ENCODE measurements at regions not wholly inside any gene's neighbourhood (a gene's known extent, or its start where the extent isn't known, plus 50 kb on each side); places are given as distances from the start of the nearest gene placed in this dataset.
A peak's percentile ranks its signal among the peaks of the same experiment; 100 is the strongest.
"Not testable (repeated sequence)": the region's sequence is repeated elsewhere in the genome, so short reads cannot be mapped to it uniquely, and the experiment has no call there.

GRCh38 chr1:95167503-95167902 lies 50.3 kb downstream of the TLCD4 start:
- not testable (repeated sequence) for DNase-seq; H4K5ac ChIP-seq (ENCODE audit: low read length); H3K36me3 ChIP-seq (ENCODE audit: control insufficient read depth, insufficient read depth, low read length); H3K27me3 ChIP-seq (ENCODE audit: insufficient read depth, low read length, poor library complexity); H3K4me2 ChIP-seq (ENCODE audit: low read length); H3K4me3 ChIP-seq (ENCODE audit: low read length); H3K9ac ChIP-seq (ENCODE audit: low read length); H3K18ac ChIP-seq (ENCODE audit: low read length); H2BK15ac ChIP-seq (replicated peaks; ENCODE audit: low read depth); H3K79me2 ChIP-seq (ENCODE audit: control insufficient read depth, insufficient read depth, low read length); H2BK120ac ChIP-seq (ENCODE audit: low read depth, low read length); H4K8ac ChIP-seq (ENCODE audit: low read depth, low read length); H3K23ac ChIP-seq (ENCODE audit: low read length); H3K4me1 ChIP-seq (ENCODE audit: control insufficient read depth, low read depth, low read length); H3K79me1 ChIP-seq (ENCODE audit: low read length); H3K4ac ChIP-seq (ENCODE audit: low read depth, low read length); H3K56ac ChIP-seq (ENCODE audit: low read length); H2AK5ac ChIP-seq (ENCODE audit: low read length); H2BK5ac ChIP-seq (ENCODE audit: low read length); H3K27ac ChIP-seq (ENCODE audit: low read depth, low read length)
- WGBS (ENCODE audit: extremely low coverage, insufficient coverage, low lambda C conversion rate), result no CpG with 5 or more reads among the region's 8 CpGs

- no peaks in the 10 kb centered on the region for H3K27me3 ChIP-seq (ENCODE audit: insufficient read depth, low read length, poor library complexity)
- no peak overlapping the region for H3K4me2 ChIP-seq (ENCODE audit: low read length)
- H4K8ac ChIP-seq (ENCODE audit: low read depth, low read length), result no peak overlapping the region
- WGBS (ENCODE audit: extremely low coverage, insufficient coverage, low lambda C conversion rate), result no CpG with 5 or more reads among the region's 2 CpGs
- no peak for DNase-seq
- no peak overlapping the region for H4K5ac ChIP-seq (ENCODE audit: low read length)
- no peak overlapping the region for H3K18ac ChIP-seq (ENCODE audit: low read length)
- H2BK5ac ChIP-seq (ENCODE audit: low read length), result no peak overlapping the region
- no peak overlapping the region for H3K4me3 ChIP-seq (ENCODE audit: low read length)
- H2BK15ac ChIP-seq (replicated peaks; ENCODE audit: low read depth), result no peak overlapping the region
- H3K79me2 ChIP-seq (ENCODE audit: control insufficient read depth, insufficient read depth, low read length), result no peaks in the 10 kb centered on the region
- no peak overlapping the region for H3K23ac ChIP-seq (ENCODE audit: low read length)
- H3K4me1 ChIP-seq (ENCODE audit: control insufficient read depth, low read depth, low read length), result peaks cover 3% of the 10 kb centered on the region
- no peak overlapping the region for H3K27ac ChIP-seq (ENCODE audit: low read depth, low read length)
- no peak overlapping the region for H3K56ac ChIP-seq (ENCODE audit: low read length)
- H3K79me1 ChIP-seq (ENCODE audit: low read length), result no peaks in the 10 kb centered on the region
- H2AK5ac ChIP-seq (ENCODE audit: low read length), result no peak overlapping the region
- no peak overlapping the region for H3K9ac ChIP-seq (ENCODE audit: low read length)
- no peak overlapping the region for H2BK120ac ChIP-seq (ENCODE audit: low read depth, low read length)
- no peaks in the 10 kb centered on the region for H3K36me3 ChIP-seq (ENCODE audit: control insufficient read depth, insufficient read depth, low read length)
- no peak overlapping the region for H3K4ac ChIP-seq (ENCODE audit: low read depth, low read length)
Measured at GRCh38 chr1:95168028-95168427, 50.9 kb downstream of the TLCD4 start.

- Histone ChIP-seq H2BK5ac (ENCODE audit: low read length) (no peak overlapping the region), H3K36me3 (ENCODE audit: control insufficient read depth, insufficient read depth, low read length) (no peaks in the 10 kb centered on the region), H2BK15ac (replicated peaks; ENCODE audit: low read depth) (no peak overlapping the region), H4K5ac (ENCODE audit: low read length) (no peak overlapping the region), H3K23ac (ENCODE audit: low read length) (no peak overlapping the region), H3K4me1 (ENCODE audit: control insufficient read depth, low read depth, low read length) (peaks cover 3% of the 10 kb centered on the region), H2BK120ac (ENCODE audit: low read depth, low read length) (no peak overlapping the region), H3K79me2 (ENCODE audit: control insufficient read depth, insufficient read depth, low read length) (no peaks in the 10 kb centered on the region), H3K79me1 (ENCODE audit: low read length) (no peaks in the 10 kb centered on the region), H3K4me3 (ENCODE audit: low read length) (no peak overlapping the region), H3K9ac (ENCODE audit: low read length) (no peak overlapping the region), H3K27ac (ENCODE audit: low read depth, low read length) (no peak overlapping the region), H4K8ac (ENCODE audit: low read depth, low read length) (no peak overlapping the region), H3K4ac (ENCODE audit: low read depth, low read length) (no peak overlapping the region), H3K18ac (ENCODE audit: low read length) (no peak overlapping the region), H3K27me3 (ENCODE audit: insufficient read depth, low read length, poor library complexity) (no peaks in the 10 kb centered on the region), H3K56ac (ENCODE audit: low read length) (no peak overlapping the region), H3K4me2 (ENCODE audit: low read length) (no peak overlapping the region), H2AK5ac (ENCODE audit: low read length) (no peak overlapping the region)
- no CpG with 5 or more reads among the region's 5 CpGs for WGBS (ENCODE audit: extremely low coverage, insufficient coverage, low lambda C conversion rate)
- peak; percentile 26 for DNase-seq
Measured at GRCh38 chr1:95168761-95169351, 51.7 kb downstream of the TLCD4 start.

- Histone ChIP-seq H3K9ac (ENCODE audit: low read length) (no peak overlapping the region), H3K36me3 (ENCODE audit: control insufficient read depth, insufficient read depth, low read length) (no peaks in the 10 kb centered on the region), H3K4me2 (ENCODE audit: low read length) (no peak overlapping the region), H2BK15ac (replicated peaks; ENCODE audit: low read depth) (no peak overlapping the region), H3K79me2 (ENCODE audit: control insufficient read depth, insufficient read depth, low read length) (no peaks in the 10 kb centered on the region), H3K4me1 (ENCODE audit: control insufficient read depth, low read depth, low read length) (peaks cover 3% of the 10 kb centered on the region), H3K18ac (ENCODE audit: low read length) (no peak overlapping the region), H2BK5ac (ENCODE audit: low read length) (no peak overlapping the region), H3K4me3 (ENCODE audit: low read length) (no peak overlapping the region), H3K4ac (ENCODE audit: low read depth, low read length) (no peak overlapping the region), H3K23ac (ENCODE audit: low read length) (no peak overlapping the region), H3K27ac (ENCODE audit: low read depth, low read length) (no peak overlapping the region), H2BK120ac (ENCODE audit: low read depth, low read length) (no peak overlapping the region), H4K5ac (ENCODE audit: low read length) (no peak overlapping the region), H3K27me3 (ENCODE audit: insufficient read depth, low read length, poor library complexity) (no peaks in the 10 kb centered on the region), H2AK5ac (ENCODE audit: low read length) (no peak overlapping the region), H3K56ac (ENCODE audit: low read length) (no peak overlapping the region), H4K8ac (ENCODE audit: low read depth, low read length) (no peak overlapping the region), H3K79me1 (ENCODE audit: low read length) (no peaks in the 10 kb centered on the region)
- no CpG with 5 or more reads among the region's 2 CpGs for WGBS (ENCODE audit: extremely low coverage, insufficient coverage, low lambda C conversion rate)
- DNase-seq, result peak; percentile 63
Measured at GRCh38 chr1:95169548-95169947, 52.4 kb downstream of the TLCD4 start.

GRCh38 chr1:95171270-95172245 lies 54.4 kb downstream of the TLCD4 start:
- no peak overlapping the region for H3K4me3 ChIP-seq (ENCODE audit: low read length)
- no peak overlapping the region for H3K23ac ChIP-seq (ENCODE audit: low read length)
- H3K4me2 ChIP-seq (ENCODE audit: low read length), result no peak overlapping the region
- H3K27ac ChIP-seq (ENCODE audit: low read depth, low read length), result no peak overlapping the region
- H2BK5ac ChIP-seq (ENCODE audit: low read length), result no peak overlapping the region
- DNase-seq, result no peak
- no peak overlapping the region for H2BK15ac ChIP-seq (replicated peaks; ENCODE audit: low read depth)
- no peaks in the 10 kb centered on the region for H3K27me3 ChIP-seq (ENCODE audit: insufficient read depth, low read length, poor library complexity)
- no peaks in the 10 kb centered on the region for H3K79me2 ChIP-seq (ENCODE audit: control insufficient read depth, insufficient read depth, low read length)
- H3K9ac ChIP-seq (ENCODE audit: low read length), result no peak overlapping the region
- H4K8ac ChIP-seq (ENCODE audit: low read depth, low read length), result no peak overlapping the region
- no peak overlapping the region for H2BK120ac ChIP-seq (ENCODE audit: low read depth, low read length)
- H3K79me1 ChIP-seq (ENCODE audit: low read length), result no peaks in the 10 kb centered on the region
- no peaks in the 10 kb centered on the region for H3K36me3 ChIP-seq (ENCODE audit: control insufficient read depth, insufficient read depth, low read length)
- WGBS (ENCODE audit: extremely low coverage, insufficient coverage, low lambda C conversion rate), result no CpG with 5 or more reads among the region's 7 CpGs
- no peak overlapping the region for H4K5ac ChIP-seq (ENCODE audit: low read length)
- H3K56ac ChIP-seq (ENCODE audit: low read length), result no peak overlapping the region
- H3K4ac ChIP-seq (ENCODE audit: low read depth, low read length), result no peak overlapping the region
- H3K4me1 ChIP-seq (ENCODE audit: control insufficient read depth, low read depth, low read length), result peaks cover 3% of the 10 kb centered on the region
- H3K18ac ChIP-seq (ENCODE audit: low read length), result no peak overlapping the region
- H2AK5ac ChIP-seq (ENCODE audit: low read length), result no peak overlapping the region
